SK-N-MC (cell line): ENCODE measurements at regions not wholly inside any gene's neighbourhood (a gene's known extent, or its start where the extent isn't known, plus 50 kb on each side); places are given as distances from the start of the nearest gene placed in this dataset.

Experiments
- EZH2 ChIP-seq: fragments of 200-600 bp; sonication (generic); IDR thresholded peaks from one replicate; pipeline ENCODE4 v1.6.1; 2017; ENCODE audit warnings: antibody characterized with exemption
- FOXP2 ChIP-seq: optimal IDR thresholded peaks from 2 replicates; pipeline ENCODE3; 2011; ENCODE audit warnings: mild to moderate bottlenecking, moderate library complexity; ENCODE audit not compliant: insufficient read depth; ENCODE audit errors: extremely low read length, control extremely low read depth
- POLR2AphosphoS5 ChIP-seq: IDR thresholded peaks from 2 replicates; pipeline ENCODE4 v1.6.1; 2012; ENCODE audit warnings: mild to moderate bottlenecking, low read depth, low read length, borderline replicate concordance

DNA sequence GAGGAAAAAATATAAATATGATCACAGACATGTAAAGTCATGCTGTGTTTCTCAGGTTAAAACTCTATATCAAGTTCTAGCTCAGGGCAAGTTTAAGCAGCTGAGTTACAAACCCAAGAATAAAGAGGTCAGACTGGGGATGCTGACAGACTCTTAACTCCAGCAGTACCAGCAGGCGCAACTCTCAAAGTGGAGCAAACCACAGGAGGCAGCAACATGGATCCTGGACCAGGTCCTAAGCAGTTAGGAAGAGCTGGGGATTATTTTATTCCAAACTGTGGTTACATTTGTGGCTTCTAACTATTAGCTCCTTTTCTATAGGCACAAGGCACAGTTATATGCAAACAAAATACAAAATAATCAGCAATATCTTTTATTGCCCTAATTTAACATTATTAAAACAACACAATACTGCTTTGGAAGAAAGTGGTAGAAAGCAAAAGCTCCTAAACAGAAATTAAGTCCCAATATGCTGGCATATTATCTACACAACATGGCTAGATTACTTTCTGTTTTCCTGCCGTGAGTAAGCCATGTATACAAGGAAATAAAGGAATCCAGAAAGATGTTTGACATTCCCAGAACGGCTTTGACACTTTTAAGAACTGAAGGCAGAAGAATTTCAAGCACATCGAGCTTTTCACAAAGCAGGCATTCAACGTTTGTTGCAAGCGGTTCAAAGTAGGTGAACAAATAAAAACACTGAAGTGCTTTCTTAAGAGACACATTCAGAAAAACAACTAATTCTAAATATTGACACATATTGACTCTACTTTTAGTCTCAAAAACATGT, 378.8 kb upstream of the ZNF608 start:
- TF ChIP-seq POLR2AphosphoS5 (no peak), EZH2 (no peak), FOXP2 (no peak)
